Choroid plexus epithelial cell (primary cell): ENCODE measurements at regions not wholly inside any gene's neighbourhood (a gene's known extent, or its start where the extent isn't known, plus 50 kb on each side); places are given as distances from the start of the nearest gene placed in this dataset.
A peak's percentile ranks its signal among the peaks of the same experiment; 100 is the strongest.

Source experiments
- DNase-seq: peaks from one replicate; pipeline ENCODE4 v3.0.0-alpha.2; 2010; ENCODE audit warnings: low read depth
- H3K4me3 ChIP-seq: 2 replicates; pipeline ENCODE4 v1.5.1; 2011; ENCODE audit warnings: low read depth, mild to moderate bottlenecking, control low read depth, low read length, moderate library complexity
- CTCF ChIP-seq: conservative IDR thresholded peaks from 2 replicates; pipeline ENCODE4 v1.5.1; 2011; ENCODE audit warnings: low read depth, mild to moderate bottlenecking, control low read depth, inconsistent platforms, low read length, moderate library complexity

GRCh38 chr9:70470050-70471015, 55.9 kb upstream of the KLF9 start:
- no peak for DNase-seq
- no peak overlapping the region for H3K4me3 ChIP-seq
- no peak for TF ChIP-seq CTCF

GRCh38 chr9:70468291-70468690, 53.8 kb upstream of the KLF9 start:
- TF ChIP-seq CTCF: no peak

GRCh38 chr9:70466976-70467561, 52.6 kb upstream of the KLF9 start:
- TF ChIP-seq CTCF: no peak
- H3K4me3 ChIP-seq: no peak overlapping the region
- peak; percentile 82 for DNase-seq

More at GRCh38 chr9:70468291-70468690, 53.8 kb upstream of the KLF9 start:
- no peak overlapping the region for H3K4me3 ChIP-seq
- DNase-seq: no peak

GRCh38 chr9:70465904-70466303, 51.4 kb upstream of the KLF9 start:
- no peak for TF ChIP-seq CTCF
- no peak for DNase-seq
- no peak overlapping the region for H3K4me3 ChIP-seq

- peak; percentile 3 for TF ChIP-seq CTCF
- no peak for DNase-seq
- no peak overlapping the region for H3K4me3 ChIP-seq
Observed at GRCh38 chr9:70465398-70465797, 50.9 kb upstream of the KLF9 start.
